ENCODE measurements at regions not wholly inside any gene's neighbourhood (a gene's known extent, or its start where the extent isn't known, plus 50 kb on each side); places are given as distances from the start of the nearest gene placed in this dataset.

GRCh38 chr3:24933401-24933800 lies 438.8 kb upstream of the THRB start:
- TF ChIP-seq GATA2 (IDR thresholded peaks at IDR 0.05; ENCODE audit: low read depth, low read length) (no peak), GATA3 (IDR thresholded peaks at IDR 0.05; ENCODE audit: low read depth, low read length) (no peak)

GRCh38 chr3:24936574-24936973 lies 441.9 kb upstream of the THRB start:
- TF ChIP-seq GATA3 (IDR thresholded peaks at IDR 0.05; ENCODE audit: low read depth, low read length): no peak
- no peak for TF ChIP-seq GATA2 (IDR thresholded peaks at IDR 0.05; ENCODE audit: low read depth, low read length)

GRCh38 chr3:24937228-24937627 lies 442.6 kb upstream of the THRB start:
- TF ChIP-seq GATA2 (IDR thresholded peaks at IDR 0.05; ENCODE audit: low read depth, low read length): no peak
- no peak for TF ChIP-seq GATA3 (IDR thresholded peaks at IDR 0.05; ENCODE audit: low read depth, low read length)

GRCh38 chr3:24937780-24938179 lies 443.1 kb upstream of the THRB start:
- TF ChIP-seq GATA2 (IDR thresholded peaks at IDR 0.05; ENCODE audit: low read depth, low read length): no peak
- TF ChIP-seq GATA3 (IDR thresholded peaks at IDR 0.05; ENCODE audit: low read depth, low read length): no peak

- TF ChIP-seq GATA2 (IDR thresholded peaks at IDR 0.05; ENCODE audit: low read depth, low read length) (no peak), GATA3 (IDR thresholded peaks at IDR 0.05; ENCODE audit: low read depth, low read length) (no peak)
Observed at GRCh38 chr3:24943961-24944360, 449.3 kb upstream of the THRB start.

GRCh38 chr3:24944805-24945520 lies 450.3 kb upstream of the THRB start:
- no peak for TF ChIP-seq GATA3 (IDR thresholded peaks at IDR 0.05; ENCODE audit: low read depth, low read length)
- no peak for TF ChIP-seq GATA2 (IDR thresholded peaks at IDR 0.05; ENCODE audit: low read depth, low read length)

- no peak for TF ChIP-seq GATA2 (IDR thresholded peaks at IDR 0.05; ENCODE audit: low read depth, low read length)
- no peak for TF ChIP-seq GATA3 (IDR thresholded peaks at IDR 0.05; ENCODE audit: low read depth, low read length)
Observed at GRCh38 chr3:24945563-24945962, 450.9 kb upstream of the THRB start.

GRCh38 chr3:24947103-24947502 lies 452.5 kb upstream of the THRB start:
- no peak for TF ChIP-seq GATA3 (IDR thresholded peaks at IDR 0.05; ENCODE audit: low read depth, low read length)
- no peak for TF ChIP-seq GATA2 (IDR thresholded peaks at IDR 0.05; ENCODE audit: low read depth, low read length)

- TF ChIP-seq GATA3 (IDR thresholded peaks at IDR 0.05; ENCODE audit: low read depth, low read length) (no peak), GATA2 (IDR thresholded peaks at IDR 0.05; ENCODE audit: low read depth, low read length) (no peak)
Observed at GRCh38 chr3:24951180-24951579, 456.5 kb upstream of the THRB start.

- no peak for TF ChIP-seq GATA2 (IDR thresholded peaks at IDR 0.05; ENCODE audit: low read depth, low read length)
- TF ChIP-seq GATA3 (IDR thresholded peaks at IDR 0.05; ENCODE audit: low read depth, low read length): no peak
Observed at GRCh38 chr3:24952388-24952787, 457.7 kb upstream of the THRB start.

- no peak for TF ChIP-seq GATA2 (IDR thresholded peaks at IDR 0.05; ENCODE audit: low read depth, low read length)
Observed at GRCh38 chr3:24953060-24953771, 458.6 kb upstream of the THRB start.

GRCh38 chr3:24956613-24957012 lies 462.0 kb upstream of the THRB start:
- TF ChIP-seq GATA2 (IDR thresholded peaks at IDR 0.05; ENCODE audit: low read depth, low read length): no peak
- TF ChIP-seq GATA3 (IDR thresholded peaks at IDR 0.05; ENCODE audit: low read depth, low read length): no peak

- TF ChIP-seq GATA3 (IDR thresholded peaks at IDR 0.05; ENCODE audit: low read depth, low read length): no peak
- TF ChIP-seq GATA2 (IDR thresholded peaks at IDR 0.05; ENCODE audit: low read depth, low read length): no peak
Observed at GRCh38 chr3:24958271-24958670, 463.6 kb upstream of the THRB start.

GRCh38 chr3:24958910-24959447 lies 464.3 kb upstream of the THRB start:
- TF ChIP-seq GATA3 (IDR thresholded peaks at IDR 0.05; ENCODE audit: low read depth, low read length) (no peak), GATA2 (IDR thresholded peaks at IDR 0.05; ENCODE audit: low read depth, low read length) (no peak)
